Keratinocyte (primary cell): ENCODE measurements at regions not wholly inside any gene's neighbourhood (a gene's known extent, or its start where the extent isn't known, plus 50 kb on each side); places are given as distances from the start of the nearest gene placed in this dataset.

Source experiments
- CTCF ChIP-seq, 3 experiments: IDR thresholded peaks in 1 of 3; conservative IDR thresholded peaks in 1 of 3; optimal IDR thresholded peaks in 1 of 3; 2 replicates in 2 of 3; 3 replicates in 1 of 3; pipeline versions ENCODE3 to v1.5.1; 2011; ENCODE audit warnings: low read length in 3 of 3, mild to moderate bottlenecking in 3 of 3, moderate library complexity in 2 of 3, control low read depth in 1 of 3, inconsistent platforms in 1 of 3; ENCODE audit not compliant: insufficient read depth in 2 of 3; ENCODE audit errors: extremely low read depth in 1 of 3
- EZH2 ChIP-seq: IDR thresholded peaks from one replicate; pipeline ENCODE4 v1.6.1; 2012; ENCODE audit warnings: inconsistent platforms, mild to moderate bottlenecking, low read length, moderate library complexity

- TF ChIP-seq CTCF (optimal IDR thresholded peaks at IDR 0.05 in 1 of 3, IDR thresholded peaks at IDR 0.05 in 1 of 3, conservative IDR thresholded peaks at IDR 0.05 in 1 of 3; ENCODE audit: extremely low read depth in 1 of 3, insufficient read depth in 2 of 3, low read length in 3 of 3), result no peak
- no peak for TF ChIP-seq EZH2
These were observed 1193.6 kb downstream of the UQCRFS1 start for GRCh38 chr19:28019371-28019770.
